ENCODE measurements at regions not wholly inside any gene's neighbourhood (a gene's known extent, or its start where the extent isn't known, plus 50 kb on each side); places are given as distances from the start of the nearest gene placed in this dataset.

GRCh38 chr11:95705485-95706124 lies 84.0 kb downstream of the FAM76B start:
- TF ChIP-seq CTCF (conservative IDR thresholded peaks at IDR 0.05 in 1 of 2, IDR thresholded peaks at IDR 0.05 in 1 of 2; ENCODE audit: extremely low read depth in 1 of 2, insufficient read depth in 1 of 2, low read depth in 1 of 2, low read length in 2 of 2) (peak; percentile 99), EZH2 (IDR thresholded peaks at IDR 0.05; ENCODE audit: borderline replicate concordance, low read length) (no peak)

All from mammary epithelial cell (primary cell).